Activated CD4-positive, alpha-beta T cell treated with anti-CD3 and anti-CD28 coated beads for 48 hours (primary cell): ENCODE measurements at regions not wholly inside any gene's neighbourhood (a gene's known extent, or its start where the extent isn't known, plus 50 kb on each side); places are given as distances from the start of the nearest gene placed in this dataset.
"Not testable (repeated sequence)": the region's sequence is repeated elsewhere in the genome, so short reads cannot be mapped to it uniquely, and the experiment has no call there.

Source experiments
- DNase-seq: peaks from one replicate; pipeline ENCODE4 v3.0.0-alpha.2; 2020

DNA sequence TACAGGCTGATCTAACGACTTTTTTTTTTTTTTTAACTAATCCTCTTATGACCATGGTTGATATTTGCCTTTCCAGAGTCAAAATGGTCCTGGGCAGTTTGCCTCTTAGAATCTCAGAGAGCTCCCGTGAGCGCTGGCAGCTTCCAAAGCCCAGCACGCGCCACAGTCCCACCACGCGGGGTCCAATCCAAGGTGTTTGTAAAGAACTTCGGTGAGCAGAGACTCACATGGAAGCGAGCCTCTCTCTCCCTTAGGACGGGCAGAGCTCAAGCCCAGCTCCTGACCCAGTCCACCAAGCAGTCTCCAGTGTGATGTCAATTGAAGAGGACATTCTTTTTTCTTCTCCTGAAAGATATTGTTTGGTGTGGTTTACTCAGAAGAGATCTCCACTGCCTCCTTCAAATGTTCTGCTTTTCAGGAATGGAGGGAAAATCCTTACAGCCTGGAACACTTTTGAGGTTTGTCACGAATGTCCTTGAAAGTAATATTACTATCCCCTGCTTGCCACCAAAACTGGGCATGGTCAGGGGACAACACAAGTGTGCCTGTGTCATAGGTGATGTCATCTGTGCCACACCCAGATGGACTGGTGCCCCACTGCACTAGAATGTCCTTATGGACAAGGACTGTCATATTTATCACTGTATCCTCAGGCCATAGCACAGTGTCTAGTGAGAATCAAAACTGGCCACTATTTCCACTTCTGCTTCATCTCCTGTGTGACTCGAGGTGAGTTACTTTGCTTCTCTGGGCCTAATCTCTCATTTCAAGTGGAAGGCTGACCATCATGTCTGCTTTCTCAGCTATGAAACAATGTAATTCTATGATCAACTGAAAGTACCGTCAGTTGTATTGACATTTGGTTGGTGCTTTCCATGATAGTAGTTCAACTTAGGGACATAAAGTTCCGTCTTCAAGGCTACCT, 97.4 kb upstream of the EDEM3 start:
- no peak for DNase-seq

DNA sequence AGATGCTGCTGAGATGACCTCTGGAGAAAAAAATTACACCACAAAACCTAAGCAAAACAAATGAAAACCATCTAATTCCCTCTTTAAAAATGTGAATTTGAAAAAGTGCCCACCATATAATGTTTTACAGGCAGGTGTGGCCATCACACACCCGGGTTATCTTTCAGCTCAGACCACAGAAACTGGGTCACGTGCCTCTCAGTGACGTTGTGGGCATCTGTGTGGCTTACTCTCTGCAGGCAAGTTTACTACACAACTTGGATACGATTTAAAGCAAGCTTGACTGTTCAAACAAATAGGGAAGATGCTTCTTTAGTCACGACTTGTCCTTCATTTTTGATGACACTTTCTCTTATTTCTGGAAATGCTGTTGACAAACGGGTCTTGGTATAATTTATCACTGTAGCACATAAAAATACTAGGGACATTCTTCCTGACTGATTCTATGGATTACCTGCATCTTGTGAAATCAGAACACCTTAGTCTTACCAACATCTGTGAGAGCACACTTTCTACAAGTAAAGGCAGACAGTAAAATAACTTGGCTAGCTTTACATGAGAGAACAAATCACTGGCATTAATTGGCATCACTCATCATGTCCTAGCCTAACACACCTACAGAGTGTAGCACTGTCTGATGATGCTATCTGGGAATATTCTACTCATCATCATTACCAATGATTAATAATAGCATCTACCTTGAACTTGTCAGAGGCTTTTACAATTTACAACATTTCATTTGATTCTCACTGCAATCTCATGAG, 89.3 kb upstream of the EDEM3 start:
- DNase-seq, result peak; percentile 50

GRCh38 chr1:184840596-184840995, 85.9 kb upstream of the EDEM3 start:
- no peak for DNase-seq

- DNase-seq, result no peak
Measured at GRCh38 chr1:184838504-184838951, 83.9 kb upstream of the EDEM3 start.

DNA sequence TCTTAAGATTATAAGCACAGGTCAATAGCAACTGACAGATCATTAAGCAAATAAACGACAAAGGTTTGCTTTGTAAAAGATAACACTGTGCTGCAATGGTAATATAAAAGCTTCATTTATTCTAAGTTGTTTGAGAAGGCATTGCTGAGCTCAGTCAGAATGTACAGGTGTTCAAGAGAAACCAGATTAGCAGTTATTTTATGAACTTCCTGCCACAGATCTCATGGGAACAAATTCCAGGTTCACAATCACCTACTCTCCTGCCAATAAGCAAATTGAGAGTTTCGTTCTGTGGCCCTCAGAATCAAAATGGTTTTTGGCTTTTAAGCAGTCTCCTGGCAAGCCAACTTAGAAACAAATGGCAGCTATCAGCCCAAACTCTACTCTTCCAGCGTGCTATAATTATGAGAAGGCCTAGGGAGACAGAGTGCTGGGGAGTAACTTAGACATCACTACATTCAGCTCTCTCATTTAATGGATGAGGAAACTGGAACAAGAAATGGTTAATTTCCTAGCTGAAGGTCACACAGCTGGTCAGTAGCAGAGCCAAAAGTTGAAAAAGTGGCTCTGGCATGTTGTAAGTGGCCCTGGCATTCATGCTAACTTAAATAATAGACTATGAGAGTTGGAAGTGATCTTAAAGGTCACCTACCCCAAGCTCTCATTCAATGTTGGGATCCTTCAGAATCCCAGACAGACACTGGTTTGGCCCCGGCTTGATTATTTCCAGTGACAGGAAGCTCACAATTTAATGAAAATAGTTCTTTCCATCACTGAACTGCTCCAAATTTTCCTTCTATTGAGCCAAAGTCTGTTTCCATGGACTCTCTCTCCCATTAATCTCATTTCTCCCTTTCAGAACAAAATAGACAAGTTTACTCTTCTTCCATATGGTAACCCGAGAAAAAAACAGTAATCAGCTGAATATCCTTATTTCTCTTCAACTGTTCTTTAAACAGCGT, 82.6 kb upstream of the EDEM3 start:
- no peak for DNase-seq

- DNase-seq, result no peak
Measured at GRCh38 chr1:184836141-184836540, 81.5 kb upstream of the EDEM3 start.

- not testable (repeated sequence) for DNase-seq
Measured at GRCh38 chr1:184833994-184834393, 79.3 kb upstream of the EDEM3 start.

- no peak for DNase-seq
Measured at GRCh38 chr1:184832517-184832916, 77.9 kb upstream of the EDEM3 start.

DNA sequence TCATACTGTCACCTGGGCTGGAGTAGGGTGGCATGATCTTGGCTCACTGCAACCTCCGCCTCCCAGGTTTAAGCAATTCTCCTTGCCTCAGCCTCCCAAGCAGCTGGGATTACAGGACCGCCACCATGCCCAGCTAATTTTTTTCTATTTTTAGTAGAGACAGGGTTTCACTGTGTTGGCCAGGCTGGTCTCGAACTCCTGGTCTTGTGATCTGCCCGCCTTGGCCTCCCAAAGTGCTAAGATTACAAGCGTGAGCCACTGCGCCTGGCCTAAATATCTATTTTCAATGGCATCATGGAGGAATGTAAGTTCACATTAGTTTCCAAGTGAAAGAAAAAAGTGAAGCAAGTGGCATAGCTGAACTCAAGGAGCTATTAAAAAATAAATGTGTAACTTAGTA, 74.8 kb upstream of the EDEM3 start:
- DNase-seq, result not testable (repeated sequence)

- no peak for DNase-seq
Measured at GRCh38 chr1:184828369-184828717, 73.7 kb upstream of the EDEM3 start.

GRCh38 chr1:184827600-184828368, 73.1 kb upstream of the EDEM3 start:
- no peak for DNase-seq

- no peak for DNase-seq
Measured at GRCh38 chr1:184826001-184826400, 71.3 kb upstream of the EDEM3 start.

DNA sequence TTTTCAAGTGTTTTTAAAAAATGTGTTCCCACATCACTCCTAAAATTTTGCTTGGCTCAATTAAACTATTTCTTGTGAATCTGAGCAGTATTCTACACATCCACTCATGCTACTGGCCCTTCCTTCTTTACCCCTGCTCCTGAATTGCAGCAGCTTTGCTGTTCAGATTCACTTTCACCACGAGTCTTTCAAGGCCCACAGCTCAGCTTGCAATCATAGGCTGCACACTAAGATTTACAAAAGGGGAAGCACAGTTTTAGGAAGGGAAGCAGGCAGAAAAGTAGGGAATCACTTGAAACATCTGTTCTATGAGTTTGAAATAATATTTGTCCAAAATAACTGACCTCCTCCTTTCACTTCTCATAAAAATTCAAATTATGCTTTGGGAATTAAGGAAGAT, 70.9 kb upstream of the EDEM3 start:
- no peak for DNase-seq

GRCh38 chr1:184824691-184825323, 70.1 kb upstream of the EDEM3 start:
- DNase-seq, result no peak

DNA sequence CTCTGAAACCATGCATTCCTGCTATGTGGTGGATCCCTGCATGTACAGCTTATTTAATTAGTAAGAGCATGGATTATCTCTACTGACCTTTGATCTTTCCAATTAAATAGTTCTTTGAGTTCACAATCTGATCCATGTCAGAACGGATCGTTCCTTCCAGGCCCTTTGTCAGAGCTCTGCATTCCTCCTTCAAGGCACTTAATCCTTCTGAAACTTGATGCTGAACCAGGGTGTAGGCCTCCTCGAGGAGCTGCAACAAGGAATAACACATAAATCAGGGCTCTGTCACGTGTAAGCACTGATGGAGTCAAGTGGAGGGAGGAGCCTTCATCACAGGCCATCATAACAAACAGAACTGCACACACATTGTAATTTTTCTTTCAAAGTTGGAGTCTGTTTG, 68.4 kb upstream of the EDEM3 start:
- DNase-seq, result no peak

GRCh38 chr1:184822267-184822666, 67.6 kb upstream of the EDEM3 start:
- DNase-seq, result no peak

DNA sequence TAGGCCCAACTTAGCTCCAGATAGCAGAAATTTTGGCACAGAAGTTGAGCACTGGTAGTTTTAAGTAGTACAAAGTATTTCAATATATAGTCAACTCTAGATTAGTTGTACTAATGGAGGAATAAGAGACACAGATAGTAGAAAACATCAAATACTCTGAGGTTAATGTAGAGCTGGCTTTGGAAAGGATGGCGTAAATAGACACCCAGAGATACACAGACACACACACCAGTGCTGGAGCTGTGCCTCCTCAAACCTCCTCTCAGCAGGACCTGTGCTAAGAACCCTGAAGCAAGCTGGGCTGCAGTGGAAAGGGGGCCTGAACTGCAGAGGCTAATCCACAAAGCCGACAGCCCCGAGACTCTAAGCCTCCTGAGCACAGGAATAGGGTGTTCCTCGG, 67.0 kb upstream of the EDEM3 start:
- DNase-seq, result no peak

DNA sequence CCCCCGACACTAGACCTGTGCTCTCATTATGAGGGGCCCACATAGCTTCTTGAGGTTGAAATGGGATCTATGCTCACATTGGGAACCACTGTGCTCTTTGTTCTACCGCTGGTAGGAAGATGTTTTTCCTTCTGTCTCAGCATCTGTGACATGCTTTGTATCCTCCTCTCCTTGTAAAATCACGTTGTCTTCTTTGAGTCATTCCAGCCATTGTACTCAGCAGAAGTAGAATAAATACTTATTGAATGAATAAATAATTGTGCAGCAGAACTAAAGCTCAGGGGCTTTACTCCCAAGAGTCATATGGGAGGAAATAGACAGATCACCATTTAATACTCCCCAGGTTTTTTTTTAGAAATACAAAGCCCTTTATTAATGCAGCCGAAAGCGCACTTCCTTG, 66.3 kb upstream of the EDEM3 start:
- no peak for DNase-seq

- DNase-seq, result no peak
Measured at GRCh38 chr1:184820218-184820750, 65.6 kb upstream of the EDEM3 start.

- DNase-seq, result no peak
Measured at GRCh38 chr1:184818646-184819045, 64.0 kb upstream of the EDEM3 start.

DNA sequence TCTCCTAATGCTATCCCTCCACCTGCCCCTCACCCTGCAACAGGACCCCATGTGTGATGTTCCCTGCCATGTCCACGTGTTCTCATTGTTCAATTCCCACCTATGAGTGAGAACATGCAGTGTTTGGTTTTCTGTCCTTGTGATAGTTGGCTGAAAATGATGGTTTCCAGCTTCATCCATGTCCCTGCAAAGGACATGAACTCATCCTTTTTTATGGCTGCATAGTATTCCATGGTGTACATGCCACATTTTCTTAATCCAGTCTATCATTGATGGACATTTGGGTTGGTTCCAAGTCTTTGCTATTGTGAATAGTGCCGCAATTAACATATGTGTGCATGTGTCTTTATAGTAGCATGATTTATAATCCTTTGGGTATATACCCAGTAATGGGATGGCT, 62.3 kb upstream of the EDEM3 start:
- DNase-seq, result not testable (repeated sequence)
